Skeletal muscle tissue (tissue), 3 donors: ENCODE measurements at regions not wholly inside any gene's neighbourhood (a gene's known extent, or its start where the extent isn't known, plus 50 kb on each side); places are given as distances from the start of the nearest gene placed in this dataset.

Source experiments
- H3K27ac ChIP-seq: one replicate; pipeline ENCODE4 v1.7.0; 2013; ENCODE audit warnings: mild to moderate bottlenecking, low read depth, low read length, inconsistent platforms
- H3K27me3 ChIP-seq, 3 donors: one replicate each; pipeline ENCODE4 v1.7.0; 2013; ENCODE audit warnings: low read length in 3 of 3; ENCODE audit not compliant: control insufficient read depth in 3 of 3, insufficient read depth in 3 of 3
- H3K36me3 ChIP-seq, 3 donors: one replicate each; pipeline ENCODE4 v1.7.0; 2013; ENCODE audit warnings: low read length in 3 of 3; ENCODE audit not compliant: control insufficient read depth in 3 of 3, insufficient read depth in 3 of 3
- H3K4me1 ChIP-seq, 3 donors: one replicate each; pipeline ENCODE4 v1.7.0; 2013; ENCODE audit warnings: low read length in 3 of 3, mild to moderate bottlenecking in 3 of 3; ENCODE audit not compliant: control insufficient read depth in 3 of 3, insufficient read depth in 3 of 3
- H3K4me3 ChIP-seq, 3 donors: one replicate each; pipeline ENCODE4 v1.7.0; 2013; ENCODE audit warnings: low read length in 3 of 3
- H3K9ac ChIP-seq, 3 donors: one replicate each; pipeline ENCODE4 v1.7.0; 2013; ENCODE audit warnings: low read length in 3 of 3, mild to moderate bottlenecking in 3 of 3, moderate library complexity in 2 of 3, low read depth in 1 of 3
- H3K9me3 ChIP-seq, 3 donors: one replicate each; pipeline ENCODE4 v1.7.0; 2013; ENCODE audit warnings: low read length in 3 of 3; ENCODE audit not compliant: control insufficient read depth in 3 of 3
- donor health status: Osteomylitis.

DNA sequence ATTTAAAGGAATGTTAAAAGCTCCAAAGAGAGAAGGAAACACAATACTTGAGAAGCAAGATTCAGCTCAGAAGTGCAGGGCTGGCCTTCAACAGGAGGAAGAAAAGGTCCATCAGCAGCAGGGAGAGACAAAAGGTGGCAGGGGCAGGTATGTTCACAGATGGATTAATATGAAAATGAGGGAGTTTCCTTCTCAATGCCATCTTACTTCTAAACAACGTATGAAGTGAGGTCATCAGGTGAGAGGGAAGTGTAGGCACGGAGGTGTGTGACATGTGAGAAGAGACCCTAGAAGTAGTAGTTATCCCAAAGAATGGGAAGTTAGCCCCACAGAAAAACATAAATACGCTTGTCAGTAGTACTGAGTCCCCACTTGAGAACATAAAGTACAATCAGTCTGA lies 122.5 kb downstream of the CCER1 start:
- Histone ChIP-seq H3K4me1 (no peaks in the 10 kb centered on the region), H3K27ac (no peak overlapping the region), H3K4me3 (no peak overlapping the region), H3K9ac (no peak overlapping the region), H3K27me3 (no peaks in the 10 kb centered on the region), H3K9me3 (no peaks in the 10 kb centered on the region), H3K36me3 (no peaks in the 10 kb centered on the region)

DNA sequence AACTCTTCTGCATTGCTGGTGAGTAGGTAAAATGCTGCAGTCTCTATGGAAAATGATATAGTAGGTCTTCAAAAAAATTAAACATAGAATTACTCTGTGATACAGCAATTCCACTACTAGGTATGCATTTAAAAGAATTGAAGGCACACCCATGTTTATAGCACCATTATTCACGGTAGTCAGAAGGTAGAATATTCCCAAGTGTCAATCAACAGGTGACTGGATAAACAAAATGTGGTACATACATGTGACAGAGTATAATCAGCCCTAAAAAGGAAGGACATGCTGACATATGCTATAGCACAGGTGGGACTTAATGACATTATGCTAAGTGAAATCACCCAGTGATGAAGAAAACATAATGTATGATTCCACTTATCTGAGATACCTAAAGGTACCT lies 123.3 kb downstream of the CCER1 start:
- Histone ChIP-seq H3K9ac (no peak overlapping the region), H3K9me3 (no peaks in the 10 kb centered on the region), H3K4me1 (no peaks in the 10 kb centered on the region), H3K27ac (no peak overlapping the region), H3K4me3 (no peak overlapping the region), H3K36me3 (no peaks in the 10 kb centered on the region), H3K27me3 (no peaks in the 10 kb centered on the region)

- no peaks in the 10 kb centered on the region for H3K4me1 ChIP-seq
- H3K9me3 ChIP-seq = no peaks in the 10 kb centered on the region
- no peak overlapping the region for H3K27ac ChIP-seq
Observed at GRCh38 chr12:90829044-90829443, 125.9 kb downstream of the CCER1 start.

DNA sequence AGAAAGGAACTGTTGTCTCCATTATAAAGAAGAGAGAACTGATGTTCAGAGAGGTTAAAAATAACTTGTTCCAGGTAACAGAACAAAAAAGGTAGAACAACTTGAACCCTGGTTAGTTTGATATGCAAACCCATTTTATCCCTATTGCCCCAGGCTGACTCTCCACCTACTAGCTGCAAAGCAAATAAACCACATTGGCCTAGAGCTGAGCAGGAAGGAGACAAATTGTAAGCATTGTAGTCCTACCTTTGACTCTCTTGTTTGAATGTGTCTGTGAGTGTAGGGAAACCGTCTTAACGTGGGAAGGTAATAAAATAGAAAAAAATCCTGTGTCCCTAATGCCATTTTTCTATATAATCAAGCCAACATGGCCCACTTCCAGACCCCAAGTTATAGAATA lies 126.4 kb downstream of the CCER1 start:
- no peaks in the 10 kb centered on the region for H3K9me3 ChIP-seq
- H3K9ac ChIP-seq = no peak overlapping the region
- H3K27ac ChIP-seq = no peak overlapping the region
- H3K4me3 ChIP-seq = no peak overlapping the region
- no peaks in the 10 kb centered on the region for H3K36me3 ChIP-seq
- H3K4me1 ChIP-seq = no peaks in the 10 kb centered on the region
- H3K27me3 ChIP-seq = no peaks in the 10 kb centered on the region

More at GRCh38 chr12:90829044-90829443, 125.9 kb downstream of the CCER1 start:
- Histone ChIP-seq H3K4me3 (no peak overlapping the region), H3K36me3 (no peaks in the 10 kb centered on the region), H3K27me3 (no peaks in the 10 kb centered on the region), H3K9ac (no peak overlapping the region)

GRCh38 chr12:90827567-90827966 lies 127.4 kb downstream of the CCER1 start:
- no peaks in the 10 kb centered on the region for H3K27me3 ChIP-seq
- no peaks in the 10 kb centered on the region for H3K4me1 ChIP-seq
- H3K27ac ChIP-seq = no peak overlapping the region
- H3K9me3 ChIP-seq = no peaks in the 10 kb centered on the region
- H3K36me3 ChIP-seq = no peaks in the 10 kb centered on the region
- no peak overlapping the region for H3K4me3 ChIP-seq
- no peak overlapping the region for H3K9ac ChIP-seq

DNA sequence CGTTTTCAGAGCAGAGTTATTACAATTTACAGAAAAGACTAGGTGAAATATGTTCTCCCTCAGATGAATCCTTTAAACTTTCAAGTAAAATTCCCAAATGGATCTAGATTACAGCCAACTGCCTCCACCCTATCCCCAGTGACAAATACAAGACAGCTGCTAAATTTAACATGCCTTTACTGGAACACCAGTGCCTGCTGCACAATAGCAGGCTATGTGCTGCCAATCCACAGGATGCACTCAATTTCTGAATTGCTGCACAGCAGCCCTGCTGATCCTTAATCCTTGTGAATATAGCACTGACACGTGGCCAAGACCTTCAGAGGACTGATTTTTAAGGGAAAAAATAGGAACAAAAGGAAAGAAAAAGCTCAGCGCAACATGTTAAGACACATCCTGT lies 128.9 kb downstream of the CCER1 start:
- H3K36me3 ChIP-seq = no peaks in the 10 kb centered on the region
- H3K9me3 ChIP-seq = no peaks in the 10 kb centered on the region
- H3K9ac ChIP-seq = no peak overlapping the region
- H3K4me3 ChIP-seq = no peak overlapping the region
- no peak overlapping the region for H3K27ac ChIP-seq
- no peaks in the 10 kb centered on the region for H3K27me3 ChIP-seq
- no peaks in the 10 kb centered on the region for H3K4me1 ChIP-seq

- Histone ChIP-seq H3K9ac (no peak overlapping the region), H3K27me3 (no peaks in the 10 kb centered on the region), H3K36me3 (no peaks in the 10 kb centered on the region), H3K9me3 (no peaks in the 10 kb centered on the region), H3K27ac (no peak overlapping the region), H3K4me3 (no peak overlapping the region), H3K4me1 (no peaks in the 10 kb centered on the region)
Observed at GRCh38 chr12:90823859-90824258, 131.1 kb downstream of the CCER1 start.

- Histone ChIP-seq H3K4me1 (no peaks in the 10 kb centered on the region), H3K4me3 (no peak overlapping the region), H3K27me3 (no peaks in the 10 kb centered on the region), H3K27ac (no peak overlapping the region), H3K36me3 (no peaks in the 10 kb centered on the region), H3K9me3 (no peaks in the 10 kb centered on the region), H3K9ac (no peak overlapping the region)
Observed at GRCh38 chr12:90819709-90820108, 135.3 kb downstream of the CCER1 start.

DNA sequence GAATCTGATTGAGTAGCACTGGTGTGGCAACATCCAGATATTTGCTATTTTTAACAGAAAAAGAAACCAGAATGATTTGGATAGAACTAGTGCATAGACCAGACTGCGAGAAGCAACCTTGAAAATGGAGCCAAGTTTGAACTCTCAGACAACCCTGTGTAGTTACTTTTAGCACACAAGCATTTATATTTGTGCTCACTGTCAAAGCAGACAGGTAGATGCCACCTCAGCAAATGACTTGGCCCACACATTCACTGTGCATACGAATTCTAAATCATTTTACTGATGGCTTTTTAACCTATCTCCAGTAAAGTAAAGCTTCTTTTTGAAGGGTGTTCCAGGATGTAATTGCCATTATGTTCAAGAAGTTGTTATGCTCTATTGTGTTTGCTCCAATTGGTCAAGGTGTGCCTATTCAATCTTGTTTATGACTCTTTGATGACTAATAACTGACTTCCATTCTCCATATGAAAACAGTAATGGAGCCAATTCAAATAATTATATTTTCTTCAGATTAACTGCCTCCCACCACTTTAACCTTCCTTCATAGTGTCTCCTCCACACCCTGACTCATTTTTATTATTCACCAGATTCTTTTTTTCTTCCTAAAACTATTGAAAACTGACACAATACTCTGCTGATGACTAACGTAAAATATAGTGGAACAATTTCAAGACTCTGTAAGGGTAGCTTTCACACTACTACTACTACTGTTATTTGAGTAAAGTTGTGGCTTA lies 138.5 kb downstream of the CCER1 start:
- H3K9ac ChIP-seq = no peak overlapping the region
- no peaks in the 10 kb centered on the region for H3K9me3 ChIP-seq
- H3K4me3 ChIP-seq = no peak overlapping the region
- no peaks in the 10 kb centered on the region for H3K4me1 ChIP-seq
- H3K36me3 ChIP-seq = no peaks in the 10 kb centered on the region
- no peaks in the 10 kb centered on the region for H3K27me3 ChIP-seq
- H3K27ac ChIP-seq = no peak overlapping the region

DNA sequence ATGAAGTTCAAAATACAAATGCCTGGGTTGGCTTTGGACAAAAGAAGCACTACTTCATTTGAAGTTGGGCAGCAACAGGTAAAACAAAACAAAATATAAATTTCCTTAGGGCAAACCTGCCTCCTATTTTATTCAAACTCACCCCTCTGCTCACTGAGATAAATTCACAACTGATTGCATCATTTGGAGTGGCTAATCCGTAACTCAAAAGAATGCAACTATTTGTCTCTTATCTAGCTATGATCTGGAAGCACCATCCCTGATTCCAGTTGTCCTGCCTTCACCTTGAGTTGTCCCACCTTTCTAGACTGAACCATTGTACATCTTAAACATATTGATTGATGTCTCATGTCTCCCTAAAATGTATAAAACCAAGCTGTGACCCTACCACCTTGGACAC lies 145.0 kb downstream of the CCER1 start:
- Histone ChIP-seq H3K4me1 (no peaks in the 10 kb centered on the region), H3K36me3 (no peaks in the 10 kb centered on the region), H3K9ac (no peak overlapping the region), H3K27ac (no peak overlapping the region), H3K9me3 (no peaks in the 10 kb centered on the region), H3K27me3 (no peaks in the 10 kb centered on the region), H3K4me3 (no peak overlapping the region)
